ENCODE measurements at regions not wholly inside any gene's neighbourhood (a gene's known extent, or its start where the extent isn't known, plus 50 kb on each side); places are given as distances from the start of the nearest gene placed in this dataset.

DNA sequence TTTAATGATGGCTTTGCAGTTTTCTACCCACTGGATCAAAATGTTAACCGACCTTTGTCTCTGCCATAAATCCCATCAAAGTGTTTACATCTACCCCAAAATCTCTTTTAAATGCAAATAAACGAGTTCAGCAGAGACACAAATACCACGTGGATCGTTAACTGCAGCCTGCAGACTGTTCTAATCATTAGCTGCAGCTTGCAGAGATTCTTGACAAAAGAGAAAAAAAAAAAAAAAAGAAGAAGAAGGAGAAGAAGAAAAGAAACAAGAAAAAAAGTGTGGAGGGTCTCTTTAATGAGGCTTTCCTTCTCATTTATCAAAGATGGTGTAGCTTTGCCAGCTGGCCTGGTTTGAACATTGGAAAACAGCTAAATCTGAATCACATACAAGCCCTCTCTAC is 275.7 kb downstream of the NEDD1 start:
- DNase-seq: no peak

DNA sequence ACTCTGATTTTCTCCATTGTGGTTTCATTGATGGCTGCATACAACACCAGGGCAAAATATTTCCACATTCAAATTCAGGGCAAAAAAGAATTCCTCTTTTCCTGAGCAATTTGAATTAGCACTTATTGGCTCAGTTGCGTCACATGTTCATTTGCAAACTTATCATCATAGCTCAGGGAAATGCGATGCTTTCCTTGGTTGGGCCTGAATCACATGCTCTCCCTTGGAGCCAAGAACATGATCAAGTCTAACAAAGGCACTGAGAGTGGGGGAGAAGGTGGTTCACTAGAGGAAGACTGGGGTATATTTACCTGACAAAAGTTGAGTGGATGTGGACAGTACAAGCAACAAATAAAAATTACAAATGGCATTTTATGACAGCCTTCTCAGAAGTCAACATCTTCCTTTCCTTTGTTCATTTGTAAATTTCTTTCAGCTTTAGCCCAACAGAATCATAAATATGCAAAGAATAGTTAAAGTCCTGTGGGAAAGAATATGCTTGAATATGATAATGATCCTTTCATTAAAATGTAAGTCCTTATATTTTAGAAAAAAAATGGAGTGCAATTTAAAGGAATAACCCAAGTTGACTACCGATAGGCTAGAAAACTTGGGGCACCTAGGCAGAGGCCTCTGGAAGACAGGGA is 277.2 kb downstream of the NEDD1 start:
- DNase-seq: no peak

DNA sequence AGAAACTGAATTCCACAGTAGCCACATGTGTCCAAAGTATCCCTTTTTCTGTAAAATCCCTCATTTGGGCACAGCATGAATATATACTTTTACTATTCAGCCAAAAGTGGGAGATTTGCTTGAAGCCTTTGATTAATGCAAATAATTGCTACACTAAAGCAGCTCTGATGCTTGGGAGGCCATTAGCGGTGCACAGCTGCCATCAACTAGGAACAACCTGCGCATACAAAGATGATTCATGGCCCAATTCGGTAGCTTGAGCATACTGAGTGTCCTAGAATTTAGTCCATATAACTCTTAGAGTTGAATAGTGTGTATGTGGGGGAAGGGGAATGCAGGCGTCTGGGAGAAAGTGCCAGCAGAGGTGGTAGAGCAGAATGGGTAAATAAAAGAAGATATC is 277.0 kb upstream of the RMST start:
- DNase-seq: no peak

DNA sequence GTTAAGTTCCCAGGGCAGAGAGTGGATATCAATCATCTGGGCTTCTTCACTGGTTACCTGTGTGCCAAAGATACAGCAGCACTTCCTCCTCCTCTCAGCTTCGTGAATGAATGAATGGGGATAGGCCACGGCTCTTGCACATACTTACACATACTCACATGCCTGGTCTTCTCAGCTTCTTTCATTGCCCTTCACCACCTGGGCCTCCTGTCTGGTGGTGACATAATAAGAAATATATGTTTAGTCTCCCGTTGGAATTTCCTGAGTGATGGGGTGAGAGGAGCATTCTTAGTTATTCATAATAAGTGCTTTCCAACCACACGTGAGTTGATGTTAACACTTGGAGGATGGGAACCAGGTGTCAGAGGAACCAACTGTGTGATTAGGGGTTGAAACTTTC is 268.1 kb upstream of the RMST start:
- no peak for DNase-seq

DNA sequence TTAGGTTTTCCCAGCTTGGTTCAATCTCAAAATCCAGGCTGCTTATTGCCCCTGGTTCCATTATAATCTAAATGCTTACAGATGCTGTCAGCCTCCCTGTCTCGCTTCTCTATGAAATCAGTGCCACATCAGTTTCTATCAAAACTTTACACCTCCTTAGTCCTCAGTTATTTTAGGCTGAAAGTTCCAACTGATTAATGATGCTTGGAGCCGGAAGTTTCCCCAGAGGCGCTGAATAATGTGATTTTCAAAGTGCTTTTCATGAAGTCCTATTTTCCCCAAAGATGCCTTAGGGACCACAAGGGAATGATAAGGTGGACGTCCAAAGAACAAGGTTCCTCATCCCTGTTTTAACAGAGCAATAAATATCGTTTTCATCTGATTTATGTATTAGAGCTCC is 262.4 kb upstream of the RMST start:
- no peak for DNase-seq

DNA sequence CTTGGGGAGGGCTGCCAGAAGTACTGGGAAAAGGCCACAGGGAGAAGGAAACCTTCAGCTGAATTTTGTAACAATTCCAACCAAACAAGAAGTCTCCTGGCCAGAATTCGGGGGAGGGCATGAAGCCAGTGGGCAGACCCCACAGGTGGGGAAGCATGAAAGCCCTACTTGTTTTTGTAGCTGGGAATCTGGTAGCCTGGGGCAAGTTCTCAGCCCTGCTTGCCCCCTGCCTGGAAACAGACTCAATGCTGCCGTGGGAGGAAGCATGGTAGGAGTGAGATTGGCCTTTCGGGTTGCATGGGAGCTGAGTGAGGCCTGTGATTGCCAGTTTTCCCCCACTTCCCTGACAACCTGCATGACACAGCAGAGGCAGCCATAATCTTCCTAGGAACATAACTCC is 259.2 kb upstream of the RMST start:
- DNase-seq: no peak

DNA sequence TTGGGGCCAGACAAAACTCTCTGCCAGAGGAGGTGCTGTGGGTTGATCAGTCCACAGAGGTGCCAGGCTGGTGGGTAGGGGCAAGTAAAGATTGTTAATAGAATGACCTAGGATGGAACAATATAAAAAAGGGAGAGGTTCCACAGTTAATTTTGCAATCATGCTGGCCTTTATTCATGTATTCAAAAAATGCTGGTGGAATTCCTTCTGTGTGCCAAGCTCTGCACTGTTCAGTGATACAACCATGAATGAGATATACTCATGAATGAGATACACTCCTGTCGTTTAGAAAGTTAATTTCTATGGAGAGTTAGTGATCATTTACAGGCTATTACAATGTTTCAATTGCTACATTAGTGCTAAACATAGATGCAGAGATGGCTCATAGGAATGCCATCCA is 252.6 kb upstream of the RMST start:
- no peak for DNase-seq

GRCh38 chr12:97211416-97211930 is 251.1 kb upstream of the RMST start:
- DNase-seq: no peak

DNA sequence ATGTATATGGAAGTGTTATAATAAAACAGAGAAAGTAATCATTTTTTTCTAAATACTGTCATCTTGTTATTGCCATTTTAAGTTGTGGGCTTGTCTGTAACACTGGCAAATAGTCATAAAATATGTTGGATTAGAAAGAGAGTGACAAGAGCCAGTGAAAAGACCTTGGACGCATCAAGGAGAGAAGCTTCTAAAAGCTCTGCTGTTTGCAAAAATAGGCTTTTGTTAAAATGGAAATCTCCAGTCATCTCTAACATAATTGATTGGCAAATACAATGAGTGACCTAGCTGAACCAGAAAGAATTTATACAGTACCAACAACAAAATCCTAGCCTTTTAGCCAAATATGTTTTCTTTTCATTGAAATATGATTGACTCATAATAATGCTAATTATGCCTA is 245.8 kb upstream of the RMST start:
- no peak for DNase-seq

DNA sequence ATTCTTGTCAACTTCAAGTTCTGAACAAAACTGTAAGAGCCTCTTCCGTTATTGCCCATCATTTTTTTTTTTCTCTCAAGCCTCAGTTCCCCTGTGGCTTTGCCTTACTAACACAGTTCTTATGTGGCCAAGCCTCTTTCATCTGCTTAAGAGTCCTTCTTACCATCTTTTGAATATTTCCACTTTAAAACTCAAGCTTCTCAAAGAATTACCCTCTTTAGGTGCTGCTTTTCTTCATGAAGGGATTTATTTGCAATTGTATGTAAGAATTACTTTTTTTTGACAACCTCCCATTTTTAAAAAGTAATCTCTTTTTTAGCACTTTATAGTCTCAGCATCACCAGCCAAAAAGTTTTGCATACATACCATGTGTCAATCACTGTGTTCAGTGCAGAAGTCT is 240.2 kb upstream of the RMST start:
- no peak for DNase-seq

- no peak for DNase-seq
Observed at GRCh38 chr12:97223419-97223818, 239.2 kb upstream of the RMST start.

DNA sequence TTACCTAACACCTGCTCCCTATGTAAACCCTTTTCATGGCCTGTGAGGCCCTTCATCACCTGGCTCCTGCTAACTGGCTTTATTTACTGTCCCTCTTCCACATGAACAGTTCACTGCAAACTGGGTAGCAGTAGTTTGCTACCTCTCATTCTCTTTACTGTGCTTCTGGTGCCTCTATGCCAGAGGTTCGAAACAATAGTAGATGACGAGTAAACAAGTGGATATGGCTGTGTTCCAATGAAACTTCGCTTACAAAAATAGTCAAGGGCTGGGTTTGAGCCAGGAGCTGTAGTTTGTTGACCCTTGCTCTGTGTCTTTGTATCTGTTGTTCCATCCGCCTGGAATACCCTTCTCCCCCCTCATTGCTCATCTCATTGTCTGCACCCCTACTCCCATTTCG is 233.6 kb upstream of the RMST start:
- DNase-seq: no peak

DNA sequence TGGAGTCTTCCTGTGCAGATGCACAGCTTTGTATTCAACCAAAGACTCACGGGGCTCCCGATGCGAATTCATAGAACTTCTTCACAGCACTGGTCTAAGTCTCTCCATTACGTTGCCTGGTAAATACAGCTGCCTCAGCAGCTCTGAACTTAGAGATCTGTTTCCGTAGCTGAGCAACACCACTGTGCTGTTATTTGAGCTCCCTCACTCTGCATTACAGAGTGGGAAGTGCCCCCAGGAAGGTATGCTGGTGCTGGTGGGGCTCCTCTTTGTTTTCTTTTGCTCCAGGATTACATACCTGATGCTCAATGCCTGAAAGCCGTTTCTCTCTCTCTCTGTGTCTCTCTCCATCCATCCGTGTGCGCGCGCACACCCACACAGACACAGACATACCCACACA is 227.5 kb upstream of the RMST start:
- no peak for DNase-seq

DNA sequence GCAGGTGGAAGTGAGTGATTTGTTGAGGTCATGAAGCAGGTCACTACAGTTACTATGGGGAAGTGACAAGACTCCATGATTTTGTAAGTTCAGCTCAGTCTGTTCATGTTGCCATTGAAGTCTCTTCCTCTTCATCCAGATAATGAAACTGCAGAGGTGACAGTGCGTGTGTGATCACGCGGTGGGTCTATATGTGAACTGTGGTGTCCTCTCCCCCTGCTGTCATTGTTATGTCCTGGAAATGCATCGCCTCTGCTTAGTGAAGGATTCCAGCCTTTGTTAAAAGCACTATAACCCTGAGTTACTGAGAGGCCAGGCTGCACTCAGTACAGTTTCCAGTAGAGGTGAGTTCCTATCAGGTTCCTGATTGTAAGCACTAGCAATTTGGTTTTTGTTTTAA is 216.2 kb upstream of the RMST start:
- no peak for DNase-seq

- DNase-seq: no peak
Observed at GRCh38 chr12:97250483-97250882, 212.1 kb upstream of the RMST start.

- DNase-seq: no peak
Observed at GRCh38 chr12:97257726-97258125, 204.9 kb upstream of the RMST start.

- no peak for DNase-seq
Observed at GRCh38 chr12:97259098-97259497, 203.5 kb upstream of the RMST start.

DNA sequence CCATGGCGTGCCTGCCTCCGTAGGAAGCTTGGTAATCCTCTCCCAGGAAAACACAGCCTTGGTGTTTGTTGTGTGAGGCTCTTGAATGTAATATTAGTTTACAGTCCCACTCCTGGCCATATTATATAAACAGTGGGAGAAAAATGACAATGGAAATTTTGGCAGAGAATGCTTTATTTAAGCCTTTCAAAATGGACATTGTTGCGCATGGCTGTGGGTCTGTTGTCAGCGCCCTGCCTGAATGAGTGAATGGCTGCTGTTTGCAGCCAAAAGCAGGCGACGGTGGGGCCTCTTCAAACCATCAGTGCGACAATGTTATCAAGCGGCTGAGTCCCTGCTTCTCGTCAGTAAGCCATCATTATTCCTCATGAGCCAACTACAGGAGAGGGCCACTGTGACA is 201.8 kb upstream of the RMST start:
- no peak for DNase-seq

DNA sequence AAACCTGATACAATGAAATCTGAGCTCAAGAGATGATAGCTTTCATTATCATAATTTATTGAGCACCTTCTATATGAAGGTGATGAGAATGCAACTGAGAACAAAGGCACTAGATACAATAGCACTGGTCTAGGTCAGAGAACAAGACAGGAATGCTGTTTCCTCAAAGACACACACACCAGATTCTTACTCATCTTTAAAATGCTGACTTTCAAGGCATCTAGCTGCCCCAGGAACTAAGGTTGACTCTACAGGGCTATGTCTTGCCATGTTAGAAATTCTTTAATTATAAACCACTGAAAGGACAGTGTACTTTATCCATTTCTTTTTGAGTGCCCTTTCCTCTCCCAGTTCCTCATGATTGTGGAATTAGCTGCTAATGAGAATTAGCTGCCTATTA is 195.4 kb upstream of the RMST start:
- no peak for DNase-seq

DNA sequence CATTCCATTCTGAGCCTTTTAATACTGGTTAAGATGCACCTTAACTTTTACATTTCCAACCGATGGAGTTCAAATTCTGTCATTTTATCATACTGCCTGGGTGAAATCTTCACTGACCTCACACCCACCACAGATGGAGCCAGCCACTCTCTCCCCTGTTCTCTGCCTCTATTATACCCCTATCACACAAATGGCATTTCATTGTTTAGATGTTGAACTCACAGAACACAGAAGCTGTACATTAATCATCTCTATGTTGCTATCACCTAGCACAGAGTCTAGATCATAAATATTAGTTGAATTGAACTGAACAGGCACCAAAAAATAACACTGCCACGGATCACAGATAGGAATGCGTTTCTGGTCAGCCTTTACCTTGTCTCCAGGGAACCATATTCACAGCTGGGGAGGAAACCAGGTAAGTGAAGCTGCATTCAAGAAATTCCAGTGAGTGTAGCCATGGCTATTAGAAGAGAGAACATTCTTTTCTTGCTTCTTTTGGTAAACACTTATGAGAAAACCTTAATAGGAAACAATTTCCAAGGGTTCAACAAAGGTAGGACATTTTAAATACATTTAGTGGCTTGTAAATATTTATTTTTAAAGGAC is 194.9 kb upstream of the RMST start:
- no peak for DNase-seq

GRCh38 chr12:97272471-97272870 is 190.1 kb upstream of the RMST start:
- no peak for DNase-seq

GRCh38 chr12:97274386-97274785 is 188.2 kb upstream of the RMST start:
- no peak for DNase-seq

DNA sequence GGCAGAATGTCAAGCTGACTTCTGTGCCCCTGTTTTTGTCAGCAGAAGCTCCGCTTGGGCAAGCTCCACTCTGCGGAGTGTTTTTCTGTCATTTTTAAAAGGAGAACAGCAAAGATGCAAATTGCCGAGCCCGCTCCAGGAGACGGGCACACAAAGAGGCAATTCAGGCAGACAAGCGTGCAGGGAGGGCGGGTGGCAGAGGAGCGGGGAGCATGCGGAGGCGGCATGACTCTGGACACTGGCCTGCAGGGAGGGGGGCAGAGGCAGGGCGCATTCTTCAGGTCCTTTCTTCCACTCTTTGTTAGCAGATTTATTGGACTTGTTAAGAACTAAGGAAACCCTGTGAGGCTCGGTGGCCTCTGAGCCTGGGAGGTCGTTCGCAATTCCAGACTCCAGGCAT is 187.3 kb upstream of the RMST start:
- no peak for DNase-seq

DNA sequence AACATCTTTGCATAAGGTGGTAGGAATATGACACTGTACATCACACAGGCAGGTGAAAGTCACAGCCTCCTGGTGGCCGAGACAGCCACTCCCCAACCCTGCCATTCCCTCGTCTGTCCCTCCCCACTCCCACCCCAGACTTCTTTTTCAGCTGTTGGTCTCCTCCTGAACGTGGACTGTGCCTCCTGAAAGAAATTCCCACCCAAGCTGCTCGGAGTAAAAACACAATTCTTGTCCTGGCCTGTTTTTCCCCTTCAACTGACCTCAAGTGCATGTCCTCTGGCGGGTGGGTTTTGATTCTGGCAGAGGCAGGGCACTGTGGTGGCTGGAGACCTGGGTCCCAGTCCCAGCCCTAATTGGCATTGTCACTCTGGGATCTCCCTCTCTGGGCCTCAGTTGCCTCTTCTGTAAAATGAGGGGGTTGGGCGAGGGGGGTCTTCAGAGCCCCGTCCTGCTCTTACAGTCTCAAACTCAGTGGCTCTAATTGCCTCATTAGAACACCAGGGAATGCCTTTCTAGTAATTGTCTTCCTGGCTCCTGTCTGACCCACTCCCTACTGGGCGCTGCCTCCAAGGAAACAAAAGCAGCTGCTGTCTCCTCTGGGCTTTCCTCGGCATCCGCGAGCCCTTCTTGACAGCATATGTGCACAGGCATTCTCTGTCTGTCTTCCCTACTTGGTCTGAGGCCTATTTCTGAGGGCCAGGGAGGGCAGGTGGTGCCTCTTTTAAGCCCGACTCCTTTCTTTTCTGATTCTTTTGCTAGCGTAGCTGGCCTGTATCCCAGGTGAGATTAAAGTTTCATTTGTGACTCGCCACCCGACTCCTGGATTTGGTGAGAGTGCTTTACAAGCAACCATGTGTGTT is 186.6 kb upstream of the RMST start:
- DNase-seq: no peak

Data from Kasumi-1 (cell line).